HepG2 (cell line): ENCODE measurements at regions not wholly inside any gene's neighbourhood (a gene's known extent, or its start where the extent isn't known, plus 50 kb on each side); places are given as distances from the start of the nearest gene placed in this dataset.

Source experiments
- ATAC-seq: fragments of 200-7000 bp; cut with Tn5 transposase; 3 replicates; pipeline ENCODE4 v1.9.1; 2020; ENCODE audit warnings: mild to moderate bottlenecking, moderate library complexity
- BruUV-seq: library from RNA; stranded (reverse); fragments of 400-500 nt; replicated peaks from 2 replicates; lab custom pipeline; 2021; lab: Mats Ljungman, UMichigan
- CTCF ChIA-PET: fragments of 300-600 bp; formaldehyde crosslinking; extraction: SDS; loops from one replicate; lab custom pipeline; 2021; ENCODE audit warnings: low total read pairs, inconsistent platforms, low intra/inter-chr PET ratio; lab: Yijun Ruan, JAX
- POLR2A ChIA-PET: fragments of 350-600 bp; sonication (Branson Sonifier 250); formaldehyde crosslinking; loops from one replicate; lab custom pipeline; 2020; ENCODE audit warnings: antibody characterized with exemption, inconsistent platforms; lab: Yijun Ruan, JAX
- DNase-seq: peaks from one replicate; pipeline ENCODE4 v3.0.0-alpha.2; 2015; ENCODE audit warnings: low spot score
- FAIRE-seq: peaks from 3 replicates; lab custom pipeline; 2011; peaks lifted over from hg19 to GRCh38; lab: Jason Lieb, UNC
- H2AFZ ChIP-seq: one replicate; pipeline ENCODE4 v1.6.1; 2011; ENCODE audit warnings: low read length, inconsistent platforms
- H3K27ac ChIP-seq: fragments of 300-600 bp; 3 replicates; pipeline ENCODE4 v1.8.0; 2011; ENCODE audit warnings: mixed run types, mild to moderate bottlenecking, mixed read lengths, low read length, inconsistent platforms; ENCODE audit not compliant: insufficient read depth; ENCODE audit errors: extremely low read length
- H3K27me3 ChIP-seq, 2 experiments: fragments of 200-600 bp in 1 of 2; 2 replicates in 1 of 2; 3 replicates in 1 of 2; pipeline versions ENCODE4 v1.6.0 to v1.8.0; 2011; ENCODE audit warnings: low read length in 2 of 2, mild to moderate bottlenecking in 2 of 2, moderate library complexity in 2 of 2, inconsistent platforms in 1 of 2; ENCODE audit not compliant: insufficient read depth in 2 of 2, control insufficient read depth in 1 of 2
- H3K36me3 ChIP-seq, 2 experiments: fragments of 200-600 bp in 1 of 2; replicated peaks in 1 of 2; 2 replicates in 1 of 2; 3 replicates in 1 of 2; pipeline versions ENCODE4 v1.5.1 to v1.8.0; 2011; ENCODE audit warnings: low read length in 2 of 2, inconsistent platforms in 1 of 2; ENCODE audit not compliant: insufficient read depth in 2 of 2, control insufficient read depth in 1 of 2
- H3K4me1 ChIP-seq: 2 replicates; pipeline ENCODE4 v1.5.1; 2012; ENCODE audit warnings: low read length, inconsistent platforms; ENCODE audit not compliant: insufficient read depth
- H3K4me2 ChIP-seq: 2 replicates; pipeline ENCODE4 v1.6.0; 2011; ENCODE audit warnings: low read depth, low read length, inconsistent platforms
- H3K4me3 ChIP-seq, 3 experiments: fragments of 200-600 bp in 1 of 3; sonication (generic), shearing (Covaris generic) in 1 of 3; replicated peaks in 1 of 3; 2 replicates each; pipeline ENCODE4 v1.5.1; 2011 to 2016; ENCODE audit warnings: low read length in 3 of 3, inconsistent platforms in 2 of 3, low read depth in 2 of 3, mild to moderate bottlenecking in 2 of 3, control low read depth in 1 of 3, mixed read lengths in 1 of 3; ENCODE audit not compliant: insufficient read depth in 1 of 3
- H3K79me2 ChIP-seq: one replicate; pipeline ENCODE4 v1.6.1; 2011; ENCODE audit warnings: low read length, inconsistent platforms; ENCODE audit not compliant: insufficient read depth
- H3K9ac ChIP-seq: 2 replicates; pipeline ENCODE4 v1.6.0; 2011; ENCODE audit warnings: mild to moderate bottlenecking, low read depth, low read length, inconsistent platforms; ENCODE audit not compliant: insufficient read depth
- H3K9me3 ChIP-seq: 2 replicates; pipeline ENCODE4 v1.5.1; 2012; ENCODE audit warnings: mild to moderate bottlenecking, low read length
- H4K20me1 ChIP-seq: 2 replicates; pipeline ENCODE4 v1.6.0; 2011; ENCODE audit warnings: inconsistent platforms, mild to moderate bottlenecking, low read length, moderate library complexity; ENCODE audit not compliant: insufficient read depth
- CHCHD3 ChIP-seq: sonication (generic); formaldehyde crosslinking; IDR thresholded peaks from 2 replicates; pipeline ENCODE4 v1.8.0; 2022; ENCODE audit warnings: mild to moderate bottlenecking, missing genetic modification reagents, moderate library complexity
- CREB3 ChIP-seq: sonication (generic); formaldehyde crosslinking; IDR thresholded peaks from 2 replicates; pipeline ENCODE4 v1.5.0; 2020; ENCODE audit warnings: missing genetic modification reagents
- SAFB2 ChIP-seq: sonication (generic); formaldehyde crosslinking; IDR thresholded peaks from 2 replicates; pipeline ENCODE4 v1.5.1; 2020; ENCODE audit warnings: missing genetic modification reagents, low read depth, mild to moderate bottlenecking, borderline replicate concordance
- SIN3A ChIP-seq: IDR thresholded peaks from 2 replicates; pipeline ENCODE4 v1.6.1; 2011; ENCODE audit warnings: low read depth, mild to moderate bottlenecking, control low read depth, low read length, borderline replicate concordance
- STAG1 ChIP-seq: sonication (generic); formaldehyde crosslinking; IDR thresholded peaks from 2 replicates; pipeline ENCODE4 v1.4.0; 2020; ENCODE audit warnings: missing genetic modification reagents
- TFDP2 ChIP-seq: sonication (generic); formaldehyde crosslinking; IDR thresholded peaks from 2 replicates; pipeline ENCODE4 v1.4.0; 2020; ENCODE audit warnings: missing genetic modification reagents
- TSC22D2 ChIP-seq: sonication (generic); formaldehyde crosslinking; IDR thresholded peaks from 2 replicates; pipeline ENCODE4 v1.5.1; 2020; ENCODE audit warnings: missing genetic modification reagents, mild to moderate bottlenecking, borderline replicate concordance
- XRCC5 ChIP-seq: fragments of 200-400 bp; formaldehyde crosslinking; optimal IDR thresholded peaks from 2 replicates; pipeline ENCODE3; 2017; ENCODE audit warnings: mild to moderate bottlenecking, low read length
- ZNF160 ChIP-seq: sonication (generic); formaldehyde crosslinking; IDR thresholded peaks from 2 replicates; pipeline ENCODE4 v1.8.0; 2022; ENCODE audit warnings: mild to moderate bottlenecking, inconsistent platforms, missing genetic modification reagents
- WGBS: methylation state at CpG from one replicate; pipeline ENCODE4 v1.1.6; 2017; ENCODE audit warnings: low lambda C conversion rate; 5-methylcytosine and 5-hydroxymethylcytosine counted together
- in situ Hi-C: cut with HindIII; loops from 2 replicates; pipeline ENCODE4 v1.10.0; 2017; ENCODE audit warnings: low pct_unique_long_range_greater_than_20kb; ENCODE audit not compliant: extremely low pct_ligation_motif_present
- intact Hi-C: fragments of 100-400 bp; cut with micrococcal nuclease; formaldehyde crosslinking; loops from one replicate; pipeline ENCODE4 v1.10.0; 2022; ENCODE audit not compliant: unreplicated experiment
- TF ChIP-seq, protein P1 (sequence below): sonication (generic); formaldehyde crosslinking; IDR thresholded peaks from 2 replicates; pipeline ENCODE4 v1.9.0; 2021; ENCODE audit warnings: missing genetic modification reagents, borderline replicate concordance

DNA sequence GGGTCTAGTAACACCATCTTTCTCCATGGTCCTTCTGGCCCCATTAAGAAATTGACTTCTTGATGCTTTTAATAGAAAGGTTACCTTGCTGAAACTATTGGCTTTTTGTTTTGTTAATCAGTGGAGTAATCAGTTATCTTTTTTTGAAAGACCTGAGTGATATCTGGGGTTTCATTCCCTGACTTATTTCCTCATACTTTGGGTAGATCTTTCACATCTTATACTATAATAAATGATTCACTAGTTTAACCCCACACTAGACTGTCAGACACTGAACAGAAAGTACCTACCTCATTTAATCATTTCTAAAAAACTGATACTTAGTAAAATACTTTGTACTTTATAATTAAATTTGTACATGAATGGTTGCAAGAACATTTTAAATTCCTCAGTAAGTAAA, 1021.1 kb downstream of the STIM2 start:
- Histone ChIP-seq H2AFZ (no peak overlapping the region), H3K4me2 (no peak overlapping the region), H3K9me3 (peaks cover 43% of the 10 kb centered on the region), H3K4me1 (no peaks in the 10 kb centered on the region), H3K4me3 (no peak overlapping the region), H4K20me1 (no peaks in the 10 kb centered on the region), H3K27me3 (no peaks in the 10 kb centered on the region), H3K9ac (no peak overlapping the region), H3K36me3 (no peaks in the 10 kb centered on the region), H3K79me2 (no peaks in the 10 kb centered on the region), H3K27ac (no peak overlapping the region)
- ChIA-PET CTCF (no interaction called here), POLR2A (no interaction called here)
- ATAC-seq (no peak), DNase-seq (no peak), FAIRE-seq (no peak)
- BruUV-seq: no TSS peak
- TF ChIP-seq ZNF160 (CRISPR knock-in tag): no peak
- intact Hi-C loops: no loop called here
- in situ Hi-C loops: no loop called here

- FAIRE-seq (no peak), DNase-seq (no peak), ATAC-seq (no peak)
- Histone ChIP-seq H3K27ac (no peak overlapping the region), H3K27me3 (no peaks in the 10 kb centered on the region), H4K20me1 (no peaks in the 10 kb centered on the region), H3K4me2 (no peak overlapping the region), H3K9ac (no peak overlapping the region), H3K9me3 (peaks cover 33% of the 10 kb centered on the region), H3K36me3 (no peaks in the 10 kb centered on the region), H3K4me3 (no peak overlapping the region), H3K79me2 (no peaks in the 10 kb centered on the region), H2AFZ (no peak overlapping the region), H3K4me1 (no peaks in the 10 kb centered on the region)
- POLR2A ChIA-PET: no interaction called here
- BruUV-seq: no TSS peak
- in situ Hi-C loops: no loop called here
- 44% methylated on average over 2 of the region's 2 CpGs for WGBS
- TF ChIP-seq XRCC5 (no peak), TSC22D2 (CRISPR knock-in tag) (no peak)
- intact Hi-C loops: no loop called here
- CTCF ChIA-PET: no interaction called here
Measured at GRCh38 chr4:27886120-27886519, 1025.5 kb downstream of the STIM2 start.

- no peak for ATAC-seq
- CTCF ChIA-PET: no interaction called here
- in situ Hi-C loops: no loop called here
- TF ChIP-seq STAG1 (CRISPR knock-in tag): no peak
- TF ChIP-seq SIN3A: no peak
- TF ChIP-seq SAFB2: no peak
- TF ChIP-seq, protein P1, sequence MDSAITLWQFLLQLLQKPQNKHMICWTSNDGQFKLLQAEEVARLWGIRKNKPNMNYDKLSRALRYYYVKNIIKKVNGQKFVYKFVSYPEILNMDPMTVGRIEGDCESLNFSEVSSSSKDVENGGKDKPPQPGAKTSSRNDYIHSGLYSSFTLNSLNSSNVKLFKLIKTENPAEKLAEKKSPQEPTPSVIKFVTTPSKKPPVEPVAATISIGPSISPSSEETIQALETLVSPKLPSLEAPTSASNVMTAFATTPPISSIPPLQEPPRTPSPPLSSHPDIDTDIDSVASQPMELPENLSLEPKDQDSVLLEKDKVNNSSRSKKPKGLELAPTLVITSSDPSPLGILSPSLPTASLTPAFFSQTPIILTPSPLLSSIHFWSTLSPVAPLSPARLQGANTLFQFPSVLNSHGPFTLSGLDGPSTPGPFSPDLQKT (CRISPR knock-in tag): no peak
- TF ChIP-seq CREB3 (CRISPR knock-in tag): no peak
- TF ChIP-seq TFDP2 (CRISPR knock-in tag): no peak
- no peak for TF ChIP-seq CHCHD3 (CRISPR knock-in tag)
Measured at GRCh38 chr4:27887646-27888045, 1027.0 kb downstream of the STIM2 start.

More at GRCh38 chr4:27887646-27888045, 1027.0 kb downstream of the STIM2 start:
- Histone ChIP-seq H3K36me3 (no peaks in the 10 kb centered on the region), H2AFZ (no peak overlapping the region), H3K4me3 (no peak overlapping the region), H3K27me3 (no peaks in the 10 kb centered on the region), H4K20me1 (no peaks in the 10 kb centered on the region), H3K9ac (no peak overlapping the region), H3K4me1 (no peaks in the 10 kb centered on the region), H3K79me2 (no peaks in the 10 kb centered on the region), H3K4me2 (no peak overlapping the region), H3K9me3 (peaks cover 38% of the 10 kb centered on the region), H3K27ac (no peak overlapping the region)
- intact Hi-C loops: no loop called here
- POLR2A ChIA-PET: no interaction called here
- 0% methylated on average over 2 of the region's 2 CpGs for WGBS
- BruUV-seq: no TSS peak
- DNase-seq (no peak), FAIRE-seq (no peak)
